Suprapubic skin (tissue), 3 donors: ENCODE measurements at regions not wholly inside any gene's neighbourhood (a gene's known extent, or its start where the extent isn't known, plus 50 kb on each side); places are given as distances from the start of the nearest gene placed in this dataset.

Experiments used
- EP300 ChIP-seq: sonication (generic); formaldehyde crosslinking; IDR thresholded peaks from one replicate; pipeline ENCODE4 v1.6.1; 2017; ENCODE audit warnings: antibody characterized with exemption
- POLR2A ChIP-seq, 2 donors: fragments of 450-650 bp; IDR thresholded peaks; one replicate each; pipeline ENCODE4 v1.6.1; 2017; ENCODE audit warnings: antibody characterized with exemption in 2 of 2, mild to moderate bottlenecking in 2 of 2, moderate library complexity in 2 of 2
- TF ChIP-seq, protein P1 (sequence below), 2 donors: fragments of 200-600 bp in 1 of 2; fragments of 450-650 bp in 1 of 2; sonication (generic) in 1 of 2; IDR thresholded peaks; one replicate each; pipeline ENCODE4 v1.5.1; 2016 to 2019; ENCODE audit warnings: antibody characterized with exemption in 2 of 2, mild to moderate bottlenecking in 1 of 2, moderate library complexity in 1 of 2

GRCh38 chr11:37040921-37041320, 442.9 kb upstream of the RAG2 start:
- no peak for TF ChIP-seq POLR2A (IDR thresholded peaks at IDR 0.05)
- TF ChIP-seq, protein P1, sequence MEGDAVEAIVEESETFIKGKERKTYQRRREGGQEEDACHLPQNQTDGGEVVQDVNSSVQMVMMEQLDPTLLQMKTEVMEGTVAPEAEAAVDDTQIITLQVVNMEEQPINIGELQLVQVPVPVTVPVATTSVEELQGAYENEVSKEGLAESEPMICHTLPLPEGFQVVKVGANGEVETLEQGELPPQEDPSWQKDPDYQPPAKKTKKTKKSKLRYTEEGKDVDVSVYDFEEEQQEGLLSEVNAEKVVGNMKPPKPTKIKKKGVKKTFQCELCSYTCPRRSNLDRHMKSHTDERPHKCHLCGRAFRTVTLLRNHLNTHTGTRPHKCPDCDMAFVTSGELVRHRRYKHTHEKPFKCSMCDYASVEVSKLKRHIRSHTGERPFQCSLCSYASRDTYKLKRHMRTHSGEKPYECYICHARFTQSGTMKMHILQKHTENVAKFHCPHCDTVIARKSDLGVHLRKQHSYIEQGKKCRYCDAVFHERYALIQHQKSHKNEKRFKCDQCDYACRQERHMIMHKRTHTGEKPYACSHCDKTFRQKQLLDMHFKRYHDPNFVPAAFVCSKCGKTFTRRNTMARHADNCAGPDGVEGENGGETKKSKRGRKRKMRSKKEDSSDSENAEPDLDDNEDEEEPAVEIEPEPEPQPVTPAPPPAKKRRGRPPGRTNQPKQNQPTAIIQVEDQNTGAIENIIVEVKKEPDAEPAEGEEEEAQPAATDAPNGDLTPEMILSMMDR (IDR thresholded peaks at IDR 0.05) = no peak
- TF ChIP-seq EP300 = no peak
